HG03045 (cell line): ENCODE measurements at regions not wholly inside any gene's neighbourhood (a gene's known extent, or its start where the extent isn't known, plus 50 kb on each side); places are given as distances from the start of the nearest gene placed in this dataset.
"Not testable (repeated sequence)": the region's sequence is repeated elsewhere in the genome, so short reads cannot be mapped to it uniquely, and the experiment has no call there.

Experiments used
- ATAC-seq: cut with Tn5 transposase; IDR thresholded peaks from one replicate; pipeline ENCODE4 v1.9.1; 2021; ENCODE audit warnings: mild to moderate bottlenecking, moderate library complexity; ENCODE audit not compliant: unreplicated experiment

GRCh38 chr3:181974198-181974597 is 262.5 kb downstream of the SOX2 start:
- ATAC-seq = no peak

DNA sequence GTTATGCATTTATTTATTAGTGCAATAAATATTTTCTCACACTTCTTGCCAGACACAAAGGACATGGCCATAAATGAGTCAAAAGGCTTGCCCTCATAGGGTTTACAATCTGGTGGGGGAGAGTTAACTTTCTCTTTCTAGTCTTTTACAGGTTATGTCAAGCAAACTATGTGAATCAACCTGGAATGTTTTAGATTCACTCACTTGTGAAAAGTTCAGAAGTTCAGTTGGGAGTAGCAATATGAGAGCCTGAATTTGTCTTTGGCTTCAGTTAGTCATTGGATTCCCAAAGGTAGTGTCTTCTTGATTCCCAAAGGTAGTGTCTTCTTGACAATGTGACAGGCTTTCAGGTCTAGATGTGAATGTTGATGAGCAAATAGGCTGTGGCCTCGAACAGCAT is 264.8 kb downstream of the SOX2 start:
- ATAC-seq = no peak

DNA sequence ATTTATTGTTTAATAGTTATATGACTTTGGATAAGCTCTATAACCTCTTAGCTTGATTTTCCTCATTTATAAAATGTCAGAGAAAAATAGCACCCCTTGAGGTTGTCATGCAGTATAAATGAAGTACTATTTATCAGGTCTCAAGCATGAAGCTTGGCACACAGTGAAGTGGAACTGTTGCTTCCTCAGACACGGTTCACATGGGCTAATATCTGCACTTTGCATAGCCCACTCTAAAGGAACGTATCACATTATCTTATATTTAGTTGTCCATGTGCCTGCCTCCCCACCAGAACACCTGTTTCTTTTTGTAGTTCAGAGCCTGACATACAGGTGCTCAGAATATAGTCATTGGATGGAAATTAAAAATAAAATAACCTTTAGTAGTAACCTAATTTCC is 273.7 kb downstream of the SOX2 start:
- no peak for ATAC-seq

DNA sequence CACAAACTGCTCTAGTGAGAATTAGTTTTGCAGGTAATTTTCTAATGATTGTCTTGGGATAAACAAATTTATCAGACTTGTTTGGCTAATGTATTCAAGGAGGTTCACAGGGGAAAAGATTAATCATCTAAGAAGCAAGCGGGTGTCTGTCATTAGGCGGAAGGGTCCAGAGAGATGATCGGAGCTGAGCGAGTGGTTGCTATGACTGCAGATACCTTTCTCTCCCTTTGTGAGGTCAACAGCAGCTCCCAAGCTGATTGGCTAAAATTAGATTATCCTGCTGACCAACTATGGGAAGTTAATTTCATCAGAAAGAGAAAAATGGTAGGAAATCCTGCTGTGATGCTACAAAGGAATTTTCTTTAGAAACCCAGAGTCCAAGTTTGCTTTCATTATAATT is 276.0 kb downstream of the SOX2 start:
- ATAC-seq = no peak

GRCh38 chr3:181998828-181999227 is 287.1 kb downstream of the SOX2 start:
- ATAC-seq = no peak

DNA sequence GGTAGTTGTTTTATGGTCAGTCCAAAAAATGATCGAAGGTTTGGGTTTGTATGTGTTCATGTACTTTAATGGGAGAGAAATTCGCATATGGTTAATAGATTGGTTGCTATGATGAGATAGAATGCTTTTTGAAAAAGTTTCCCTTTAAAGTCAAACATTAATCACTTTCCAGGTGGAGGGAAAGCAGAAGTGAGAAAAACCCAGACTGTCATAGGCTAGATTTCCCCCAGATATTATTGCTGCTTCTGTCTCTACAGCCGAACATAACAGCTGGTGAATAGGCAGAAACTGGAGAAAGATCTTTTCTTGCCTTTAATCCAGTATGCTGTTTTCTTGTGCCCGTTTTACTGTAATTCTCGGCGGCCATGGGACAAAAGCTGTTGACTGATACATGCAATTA is 287.6 kb downstream of the SOX2 start:
- peak; percentile 70 for ATAC-seq

DNA sequence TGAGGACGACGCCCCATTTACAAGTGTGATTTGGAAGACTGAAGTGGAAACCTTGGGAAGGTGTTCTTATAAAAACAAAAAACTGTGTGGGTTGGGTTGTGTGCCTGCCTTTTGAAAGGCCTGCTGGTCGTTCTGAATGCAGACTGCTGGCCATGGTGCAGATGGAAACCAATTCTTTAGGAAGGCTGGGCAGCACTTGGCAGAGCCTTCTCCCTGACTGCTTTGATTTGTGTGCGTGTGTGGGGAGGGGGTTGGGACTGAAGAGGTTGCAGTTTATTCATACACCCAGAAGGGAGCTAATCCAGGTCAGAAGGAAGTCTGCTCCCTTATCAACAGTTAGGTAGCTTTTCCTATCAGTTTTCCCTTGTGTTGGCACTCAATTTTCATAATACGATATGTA is 288.7 kb downstream of the SOX2 start:
- ATAC-seq = no peak

- no peak for ATAC-seq
Measured at GRCh38 chr3:182005219-182005618, 293.5 kb downstream of the SOX2 start.

DNA sequence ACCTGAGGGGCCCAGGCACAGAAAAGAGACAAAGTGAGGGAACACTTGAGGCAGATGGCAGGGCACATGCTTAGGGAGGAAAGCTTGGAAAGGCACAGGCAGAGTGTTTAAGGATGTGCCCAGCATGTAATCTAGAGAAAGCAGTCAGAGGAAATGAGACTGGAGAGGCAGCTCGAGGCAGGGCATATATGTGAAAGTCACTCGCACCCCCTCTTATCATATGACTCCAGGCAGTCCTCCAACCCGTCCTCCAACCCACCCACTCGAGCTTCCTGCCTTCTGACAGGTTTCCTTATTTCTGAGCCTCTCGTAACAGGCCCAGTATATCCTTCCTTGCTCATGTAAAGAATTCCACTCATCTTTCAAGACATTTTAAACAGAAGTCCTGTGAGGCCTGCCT is 294.0 kb downstream of the SOX2 start:
- no peak for ATAC-seq

DNA sequence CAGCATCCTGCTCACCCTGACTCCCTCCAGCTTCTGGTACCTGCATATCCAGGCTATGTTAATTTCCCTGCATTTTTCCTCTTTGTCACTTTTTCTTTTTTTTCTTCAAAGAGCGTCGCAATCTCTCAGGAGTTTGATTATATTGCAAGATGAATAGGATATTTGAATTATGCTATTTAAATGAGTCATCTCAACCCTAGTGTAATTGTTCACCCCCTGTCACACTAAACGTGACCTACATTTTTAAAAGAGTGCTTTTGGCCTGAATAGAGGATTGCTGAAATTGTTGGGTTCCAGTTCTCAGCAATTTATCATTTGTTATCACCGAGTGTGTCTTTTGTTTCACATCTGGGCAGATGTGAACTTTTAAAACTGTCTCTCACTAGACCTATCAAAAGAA is 294.7 kb downstream of the SOX2 start:
- ATAC-seq = no peak

DNA sequence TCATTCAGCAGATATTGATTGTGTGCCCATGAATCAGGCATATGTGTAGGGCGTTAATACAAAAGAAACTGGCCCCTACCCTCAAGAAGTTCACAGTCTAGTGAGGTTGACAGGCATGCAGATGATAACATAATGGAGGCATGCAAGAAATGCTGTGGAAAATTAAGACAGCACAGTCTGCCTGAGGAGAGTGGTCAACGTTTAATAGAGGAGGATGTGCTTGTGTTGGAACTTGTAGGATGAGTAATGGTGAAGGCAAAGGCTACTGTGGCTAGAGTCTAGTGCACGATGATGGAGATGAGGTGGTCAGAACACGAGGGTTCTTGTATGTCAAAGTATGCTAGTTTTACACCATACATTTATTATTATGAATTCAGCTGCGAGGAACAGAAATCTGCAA is 295.7 kb downstream of the SOX2 start:
- ATAC-seq = no peak

DNA sequence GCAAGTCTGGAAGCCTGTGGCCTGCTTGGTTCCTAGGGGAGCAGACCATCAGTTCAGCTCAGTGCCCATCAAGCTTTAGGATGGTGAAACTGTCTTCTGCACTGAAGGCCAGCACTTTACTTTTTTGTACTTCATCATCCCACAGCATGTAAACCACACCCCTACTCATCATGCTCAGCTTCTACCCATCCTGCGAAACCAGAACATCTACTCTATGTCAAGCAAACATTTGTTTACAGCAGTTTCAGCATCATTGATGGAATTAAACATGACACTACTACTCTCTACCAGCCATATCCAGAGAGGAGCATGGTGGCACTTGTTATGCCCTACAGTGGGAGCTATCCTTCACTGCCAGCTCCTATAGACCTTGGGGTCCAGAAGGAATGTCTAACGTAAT is 306.6 kb downstream of the SOX2 start:
- ATAC-seq = no peak

GRCh38 chr3:182019926-182020325 is 308.2 kb downstream of the SOX2 start:
- ATAC-seq = no peak

DNA sequence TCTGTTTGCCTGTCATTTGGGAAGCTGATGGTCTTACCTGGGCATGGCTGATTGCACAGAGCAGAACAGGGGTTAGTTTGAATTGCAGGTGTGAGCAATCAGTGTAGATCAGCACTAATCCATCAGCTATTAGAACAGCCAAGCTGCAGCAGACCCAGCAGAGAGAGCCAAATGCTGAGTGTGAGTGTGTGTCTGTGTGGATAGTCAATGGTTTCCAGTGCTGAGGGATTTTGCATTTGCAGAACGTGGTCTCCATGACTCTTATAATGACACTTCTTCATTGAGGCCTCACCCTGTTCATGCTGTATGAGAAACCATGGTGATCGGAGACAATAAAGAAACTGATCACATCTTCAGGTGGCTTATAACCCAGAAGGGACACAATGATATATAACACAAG is 312.1 kb downstream of the SOX2 start:
- ATAC-seq = no peak

DNA sequence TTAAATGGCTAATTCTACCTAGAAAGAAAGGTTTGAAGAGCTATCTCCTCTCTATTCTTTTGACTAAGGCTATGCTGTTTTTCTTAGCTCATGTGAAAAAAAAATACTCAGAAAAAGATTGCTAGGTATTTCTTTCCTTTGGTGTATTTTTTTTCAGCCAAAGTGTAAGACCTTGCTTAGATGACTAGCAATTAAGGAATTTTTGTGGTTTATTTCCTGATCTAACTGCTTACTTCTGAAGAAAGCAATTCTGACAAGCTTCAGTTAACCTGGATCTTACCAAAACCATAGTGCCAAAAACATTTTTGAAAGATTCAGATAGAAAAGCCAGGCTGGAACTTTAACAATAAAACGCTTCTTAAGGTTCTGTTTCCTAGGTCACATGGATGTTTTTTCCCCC is 315.6 kb downstream of the SOX2 start:
- no peak for ATAC-seq

GRCh38 chr3:182028081-182028480 is 316.4 kb downstream of the SOX2 start:
- no peak for ATAC-seq

DNA sequence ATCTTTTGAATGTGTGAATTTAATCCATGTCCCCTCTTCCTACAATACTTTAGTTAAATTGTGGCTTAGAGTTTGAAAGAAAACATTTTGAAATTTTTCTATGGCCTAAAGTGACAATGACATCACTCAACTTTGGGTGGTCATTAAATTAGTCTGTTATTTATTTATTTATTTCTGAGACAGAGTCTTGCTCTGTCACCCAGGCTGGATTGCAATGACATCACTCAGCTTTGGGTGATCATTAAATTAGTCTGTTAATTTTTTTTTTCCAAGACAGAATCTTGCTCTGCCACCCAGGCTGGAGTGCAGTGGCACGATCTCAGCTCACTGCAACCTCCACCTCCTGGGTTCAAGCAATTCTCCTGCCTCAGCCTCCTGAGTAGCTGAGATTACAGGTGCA is 322.5 kb downstream of the SOX2 start:
- not testable (repeated sequence) for ATAC-seq

GRCh38 chr3:182035324-182035723 is 323.6 kb downstream of the SOX2 start:
- no peak for ATAC-seq

DNA sequence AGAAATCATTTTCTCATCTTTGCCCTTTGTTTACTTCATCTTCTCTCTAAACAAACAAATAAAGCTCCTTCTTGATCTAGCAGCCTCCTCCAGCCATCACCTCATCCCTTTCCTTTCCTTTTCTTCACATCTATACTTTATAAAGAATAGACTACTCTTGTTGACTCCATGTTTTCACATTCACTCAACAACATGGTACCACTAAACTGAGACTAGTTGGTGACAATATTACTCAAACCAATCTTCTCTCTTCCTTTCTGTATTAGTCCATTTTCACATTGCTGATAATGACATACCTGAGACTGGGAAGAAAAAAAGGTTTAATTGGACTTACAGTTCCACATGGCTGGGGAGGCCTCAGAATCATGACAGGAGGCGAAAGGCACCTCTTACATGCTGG is 324.7 kb downstream of the SOX2 start:
- no peak for ATAC-seq

- no peak for ATAC-seq
Measured at GRCh38 chr3:182041668-182042291, 330.1 kb downstream of the SOX2 start.

DNA sequence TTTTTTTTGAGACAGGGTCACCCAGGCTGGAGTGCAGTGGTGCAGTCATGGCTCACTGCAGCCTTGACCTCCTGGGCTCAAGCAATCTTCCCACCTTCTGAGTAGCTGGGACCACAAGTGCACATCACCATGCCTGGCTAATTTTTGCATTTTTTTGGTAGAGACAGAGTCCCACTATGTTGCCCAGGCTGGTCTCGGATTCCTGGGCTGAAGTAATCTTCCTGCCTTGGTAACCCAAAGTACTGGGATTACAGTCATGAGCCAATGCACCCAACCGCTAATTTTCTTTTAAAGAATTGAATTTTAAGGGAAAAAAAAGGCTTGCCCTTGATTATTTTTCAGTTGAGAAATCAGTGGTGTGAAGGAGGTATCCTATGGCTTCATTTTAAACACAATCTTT is 334.0 kb downstream of the SOX2 start:
- ATAC-seq = no peak

DNA sequence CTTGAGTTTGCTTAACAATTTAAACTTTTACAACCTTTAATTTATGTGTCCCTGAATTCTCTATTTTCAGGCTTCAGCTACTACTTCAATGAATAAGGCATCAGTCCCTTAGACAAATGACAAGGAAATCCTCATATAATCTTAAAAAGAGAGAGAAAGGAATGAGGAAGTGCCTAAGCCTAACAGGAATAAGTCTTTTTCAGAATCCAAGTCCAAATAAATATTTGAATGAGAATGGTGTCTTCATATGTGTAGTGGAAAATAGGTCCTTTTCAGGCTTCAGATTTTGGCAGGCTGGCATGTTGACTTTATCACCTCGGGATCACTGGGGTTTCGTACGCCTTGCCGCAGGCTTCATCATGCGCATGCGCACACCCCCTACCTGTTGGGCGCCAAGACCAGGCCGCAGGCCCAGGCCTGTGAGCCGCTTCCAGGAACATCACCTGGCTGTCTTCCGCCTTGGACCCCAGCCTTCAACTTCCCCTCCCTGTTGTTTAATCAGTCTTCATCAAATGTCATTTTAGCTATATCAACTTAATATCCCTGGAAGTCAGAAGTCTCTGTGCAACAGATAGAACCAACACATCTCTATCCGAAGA is 334.5 kb downstream of the SOX2 start:
- no peak for ATAC-seq

DNA sequence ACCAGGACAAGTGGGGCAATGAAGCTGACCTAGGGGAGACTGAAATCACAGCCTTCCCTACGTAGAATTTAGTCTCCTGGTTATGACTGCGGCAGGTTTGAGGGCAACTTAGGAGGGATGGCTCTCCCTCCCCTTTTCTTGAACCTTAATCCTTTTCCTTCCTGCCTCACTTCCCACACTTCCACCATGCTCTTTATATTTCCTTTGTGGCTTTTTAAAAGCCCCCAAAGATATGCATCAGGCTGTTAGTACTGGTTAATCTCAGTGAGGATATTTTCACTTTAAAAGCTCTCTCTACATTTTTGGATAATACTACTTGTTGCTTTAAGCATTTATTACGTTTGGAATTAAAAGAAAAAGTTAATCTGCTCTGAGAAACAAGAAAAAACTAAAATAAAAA is 339.2 kb downstream of the SOX2 start:
- no peak for ATAC-seq
